SK-N-MC (cell line): ENCODE measurements at regions not wholly inside any gene's neighbourhood (a gene's known extent, or its start where the extent isn't known, plus 50 kb on each side); places are given as distances from the start of the nearest gene placed in this dataset.
"Not testable (repeated sequence)": the region's sequence is repeated elsewhere in the genome, so short reads cannot be mapped to it uniquely, and the experiment has no call there.

Source experiments
- EZH2 ChIP-seq: fragments of 200-600 bp; sonication (generic); IDR thresholded peaks from one replicate; pipeline ENCODE4 v1.6.1; 2017; ENCODE audit warnings: antibody characterized with exemption
- FOXP2 ChIP-seq: optimal IDR thresholded peaks from 2 replicates; pipeline ENCODE3; 2011; ENCODE audit warnings: mild to moderate bottlenecking, moderate library complexity; ENCODE audit not compliant: insufficient read depth; ENCODE audit errors: extremely low read length, control extremely low read depth
- POLR2AphosphoS5 ChIP-seq: IDR thresholded peaks from 2 replicates; pipeline ENCODE4 v1.6.1; 2012; ENCODE audit warnings: mild to moderate bottlenecking, low read depth, low read length, borderline replicate concordance

GRCh38 chr5:179456075-179456474 is 94.3 kb upstream of the RUFY1 start:
- not testable (repeated sequence) for TF ChIP-seq EZH2, POLR2AphosphoS5, FOXP2
